A549 (cell line): ENCODE measurements at regions not wholly inside any gene's neighbourhood (a gene's known extent, or its start where the extent isn't known, plus 50 kb on each side); places are given as distances from the start of the nearest gene placed in this dataset.
A peak's percentile ranks its signal among the peaks of the same experiment; 100 is the strongest.

Experiments used
- ATAC-seq, 2 experiments: fragments of 200-7000 bp in 1 of 2; fragments of >200 bp in 1 of 2; cut with Nextera tagmentation in 1 of 2; cut with Tn5 transposase in 1 of 2; 3 replicates each; pipeline versions ENCODE4 v1.8.0 to v1.9.1; 2018 to 2020; ENCODE audit warnings: mild to moderate bottlenecking in 1 of 2, moderate library complexity in 1 of 2
- CTCF ChIA-PET: fragments of 300-600 bp; sonication (Branson Sonifier 250); formaldehyde crosslinking; extraction: SDS; loops from one replicate; lab custom pipeline; 2021; ENCODE audit warnings: antibody characterized with exemption, inconsistent platforms; lab: Yijun Ruan, JAX
- POLR2A ChIA-PET: fragments of 350-600 bp; formaldehyde crosslinking; extraction: SDS; loops from one replicate; lab custom pipeline; 2021; ENCODE audit warnings: antibody characterized with exemption, inconsistent platforms; lab: Yijun Ruan, JAX
- DNase-seq, 2 experiments: peaks; one replicate each; pipeline versions ENCODE4 v3.0.0 to v3.0.0-alpha.2; 2011 to 2016; ENCODE audit warnings: low read depth in 1 of 2, low spot score in 1 of 2
- FAIRE-seq: peaks from 2 replicates; lab custom pipeline; 2011; peaks lifted over from hg19 to GRCh38; lab: Jason Lieb, UNC
- H3K27ac ChIP-seq, 2 experiments: fragments of >200 bp; sonication (Bioruptor Twin); formaldehyde crosslinking; 3 replicates each; pipeline ENCODE4 v1.5.1; 2016 to 2017
- H3K4me1 ChIP-seq: fragments of >200 bp; sonication (Bioruptor Twin); formaldehyde crosslinking; 3 replicates; pipeline ENCODE4 v1.6.1; 2016
- H3K4me2 ChIP-seq: fragments of >200 bp; sonication (Bioruptor Twin); formaldehyde crosslinking; 3 replicates; pipeline ENCODE4 v1.6.1; 2016
- H3K4me3 ChIP-seq: fragments of >200 bp; sonication (Bioruptor Twin); formaldehyde crosslinking; 3 replicates; pipeline ENCODE4 v1.5.1; 2016
- H3K9me3 ChIP-seq: fragments of >200 bp; sonication (Bioruptor Twin); formaldehyde crosslinking; 3 replicates; pipeline ENCODE4 v1.6.1; 2016
- EHF ChIP-seq: fragments of 250-450 bp; sonication (Bioruptor Pico); IDR thresholded peaks from 2 replicates; pipeline ENCODE4 v1.5.0; 2020; ENCODE audit warnings: mild to moderate bottlenecking
- EHMT2 ChIP-seq: fragments of 200-600 bp; sonication (generic); IDR thresholded peaks from 2 replicates; pipeline ENCODE4 v1.6.1; 2016; ENCODE audit warnings: antibody characterized with exemption, low read depth, mild to moderate bottlenecking, moderate library complexity
- GATA3 ChIP-seq: IDR thresholded peaks from 2 replicates; pipeline ENCODE4 v1.6.1; 2012; ENCODE audit warnings: borderline replicate concordance
- HDAC2 ChIP-seq: fragments of 200-600 bp; sonication (generic); IDR thresholded peaks from 2 replicates; pipeline ENCODE4 v1.6.1; 2016
- KDM5A ChIP-seq: fragments of 200-600 bp; sonication (generic); IDR thresholded peaks from 2 replicates; pipeline ENCODE4 v1.6.1; 2016; ENCODE audit warnings: antibody characterized with exemption, mild to moderate bottlenecking
- MAFK ChIP-seq: fragments of 450-650 bp; IDR thresholded peaks from 2 replicates; pipeline ENCODE4 v1.6.1; 2014; ENCODE audit not compliant: partially characterized antibody
- NFE2L2 ChIP-seq: fragments of 150-350 bp; conservative IDR thresholded peaks from 2 replicates; pipeline ENCODE4 v1.6.1; 2014; ENCODE audit warnings: low read length
- RAD21 ChIP-seq, 2 experiments: fragments of >200 bp in 1 of 2; sonication (Bioruptor Twin) in 1 of 2; formaldehyde crosslinking in 1 of 2; IDR thresholded peaks in 1 of 2; conservative IDR thresholded peaks in 1 of 2; 2 replicates in 1 of 2; 3 replicates in 1 of 2; pipeline ENCODE4 v1.6.1; 2012 to 2018; ENCODE audit warnings: inconsistent platforms in 1 of 2
- RFX5 ChIP-seq: fragments of 450-650 bp; IDR thresholded peaks from 2 replicates; pipeline ENCODE4 v1.7.1; 2014; ENCODE audit warnings: antibody characterized with exemption, mild to moderate bottlenecking, moderate library complexity
- RNF2 ChIP-seq: fragments of 200-600 bp; sonication (generic); IDR thresholded peaks from 2 replicates; pipeline ENCODE4 v1.6.1; 2016; ENCODE audit warnings: low read depth, mild to moderate bottlenecking, antibody characterized with exemption, moderate library complexity, borderline replicate concordance
- SMC3 ChIP-seq: fragments of >200 bp; sonication (Bioruptor Twin); formaldehyde crosslinking; IDR thresholded peaks from 3 replicates; pipeline ENCODE4 v1.6.1; 2018; ENCODE audit warnings: inconsistent platforms
- SREBF2 ChIP-seq: fragments of 450-650 bp; IDR thresholded peaks from 2 replicates; pipeline ENCODE4 v1.6.1; 2014; ENCODE audit warnings: mild to moderate bottlenecking, moderate library complexity
- TFCP2L1 ChIP-seq: fragments of 250-450 bp; sonication (Bioruptor Pico); IDR thresholded peaks from 2 replicates; pipeline ENCODE4 v1.5.0; 2021; ENCODE audit warnings: mild to moderate bottlenecking
- ZFP36 ChIP-seq: fragments of 450-650 bp; IDR thresholded peaks from 2 replicates; pipeline ENCODE4 v1.6.1; 2014; ENCODE audit warnings: borderline replicate concordance; ENCODE audit not compliant: partially characterized antibody
- WGBS: methylation state at CpG from one replicate; pipeline ENCODE4 v1.1.6; 2017; ENCODE audit errors: missing lambda C conversion rate; 5-methylcytosine and 5-hydroxymethylcytosine counted together
- TF ChIP-seq, protein P1 (sequence below): fragments of >200 bp; sonication (Bioruptor Twin); formaldehyde crosslinking; IDR thresholded peaks from 3 replicates; pipeline ENCODE4 v1.5.1; 2016
- TF ChIP-seq, protein P2 (sequence below): fragments of 150-350 bp; IDR thresholded peaks from 2 replicates; pipeline ENCODE4 v1.6.1; 2014; ENCODE audit warnings: low read depth, mild to moderate bottlenecking, low read length
- TF ChIP-seq, protein P3 (sequence below): fragments of 250-450 bp; sonication (Bioruptor Pico); IDR thresholded peaks from 2 replicates; pipeline ENCODE4 v1.5.0; 2021; ENCODE audit warnings: mild to moderate bottlenecking, moderate library complexity, borderline replicate concordance
- TF ChIP-seq, protein P4 (sequence below): IDR thresholded peaks from 2 replicates; pipeline ENCODE4 v1.6.1; 2012
- TF ChIP-seq, protein P5 (sequence below): fragments of 200-600 bp; sonication (generic); IDR thresholded peaks from 2 replicates; pipeline ENCODE4 v1.6.1; 2016; ENCODE audit warnings: antibody characterized with exemption, mild to moderate bottlenecking, moderate library complexity
- TF ChIP-seq, protein P6 (sequence below): IDR thresholded peaks from 2 replicates; pipeline ENCODE4 v1.6.1; 2012; ENCODE audit warnings: low read depth, borderline replicate concordance

DNA sequence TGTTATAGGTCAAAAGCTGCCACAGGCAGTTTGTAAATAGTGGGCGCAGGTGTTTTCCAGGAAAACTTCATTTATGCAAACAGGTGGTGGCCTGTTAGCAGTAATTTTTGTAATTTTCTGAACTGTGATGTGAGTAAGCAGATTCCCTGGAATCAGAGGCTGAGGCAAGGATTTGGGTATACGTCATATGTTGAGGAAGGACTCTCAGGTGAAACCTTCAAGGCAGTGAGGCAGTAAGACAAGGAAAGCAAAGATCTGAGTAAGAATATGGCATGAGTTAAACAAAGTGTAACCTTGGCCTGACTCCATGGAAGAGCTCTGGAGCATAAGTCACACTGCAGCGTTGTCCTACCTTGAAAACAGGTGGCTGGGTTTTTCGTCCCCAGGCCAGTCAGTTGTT is 291.1 kb upstream of the BTBD3 start:
- ATAC-seq (0 out of 6 replicates have a peak, but pooled peaks of 1 of the 2 experiments have one; percentile 13), DNase-seq (no peak), FAIRE-seq (no peak)
- ChIA-PET CTCF (no interaction called here), POLR2A (no interaction called here)
- no peaks in the 10 kb centered on the region for H3K4me1 ChIP-seq
- no peak overlapping the region for H3K4me2 ChIP-seq
- H3K27ac ChIP-seq = no peak overlapping the region
- TF ChIP-seq MAFK = no peak
- no peak for TF ChIP-seq RAD21 (conservative IDR thresholded peaks at IDR 0.05 in 1 of 2, IDR thresholded peaks at IDR 0.05 in 1 of 2)
- TF ChIP-seq, protein P1, sequence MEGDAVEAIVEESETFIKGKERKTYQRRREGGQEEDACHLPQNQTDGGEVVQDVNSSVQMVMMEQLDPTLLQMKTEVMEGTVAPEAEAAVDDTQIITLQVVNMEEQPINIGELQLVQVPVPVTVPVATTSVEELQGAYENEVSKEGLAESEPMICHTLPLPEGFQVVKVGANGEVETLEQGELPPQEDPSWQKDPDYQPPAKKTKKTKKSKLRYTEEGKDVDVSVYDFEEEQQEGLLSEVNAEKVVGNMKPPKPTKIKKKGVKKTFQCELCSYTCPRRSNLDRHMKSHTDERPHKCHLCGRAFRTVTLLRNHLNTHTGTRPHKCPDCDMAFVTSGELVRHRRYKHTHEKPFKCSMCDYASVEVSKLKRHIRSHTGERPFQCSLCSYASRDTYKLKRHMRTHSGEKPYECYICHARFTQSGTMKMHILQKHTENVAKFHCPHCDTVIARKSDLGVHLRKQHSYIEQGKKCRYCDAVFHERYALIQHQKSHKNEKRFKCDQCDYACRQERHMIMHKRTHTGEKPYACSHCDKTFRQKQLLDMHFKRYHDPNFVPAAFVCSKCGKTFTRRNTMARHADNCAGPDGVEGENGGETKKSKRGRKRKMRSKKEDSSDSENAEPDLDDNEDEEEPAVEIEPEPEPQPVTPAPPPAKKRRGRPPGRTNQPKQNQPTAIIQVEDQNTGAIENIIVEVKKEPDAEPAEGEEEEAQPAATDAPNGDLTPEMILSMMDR = no peak
- TF ChIP-seq, protein P2, sequence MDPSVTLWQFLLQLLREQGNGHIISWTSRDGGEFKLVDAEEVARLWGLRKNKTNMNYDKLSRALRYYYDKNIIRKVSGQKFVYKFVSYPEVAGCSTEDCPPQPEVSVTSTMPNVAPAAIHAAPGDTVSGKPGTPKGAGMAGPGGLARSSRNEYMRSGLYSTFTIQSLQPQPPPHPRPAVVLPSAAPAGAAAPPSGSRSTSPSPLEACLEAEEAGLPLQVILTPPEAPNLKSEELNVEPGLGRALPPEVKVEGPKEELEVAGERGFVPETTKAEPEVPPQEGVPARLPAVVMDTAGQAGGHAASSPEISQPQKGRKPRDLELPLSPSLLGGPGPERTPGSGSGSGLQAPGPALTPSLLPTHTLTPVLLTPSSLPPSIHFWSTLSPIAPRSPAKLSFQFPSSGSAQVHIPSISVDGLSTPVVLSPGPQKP = no peak
- no peak for TF ChIP-seq RFX5
- no peak for TF ChIP-seq ZFP36
- TF ChIP-seq, protein P3, sequence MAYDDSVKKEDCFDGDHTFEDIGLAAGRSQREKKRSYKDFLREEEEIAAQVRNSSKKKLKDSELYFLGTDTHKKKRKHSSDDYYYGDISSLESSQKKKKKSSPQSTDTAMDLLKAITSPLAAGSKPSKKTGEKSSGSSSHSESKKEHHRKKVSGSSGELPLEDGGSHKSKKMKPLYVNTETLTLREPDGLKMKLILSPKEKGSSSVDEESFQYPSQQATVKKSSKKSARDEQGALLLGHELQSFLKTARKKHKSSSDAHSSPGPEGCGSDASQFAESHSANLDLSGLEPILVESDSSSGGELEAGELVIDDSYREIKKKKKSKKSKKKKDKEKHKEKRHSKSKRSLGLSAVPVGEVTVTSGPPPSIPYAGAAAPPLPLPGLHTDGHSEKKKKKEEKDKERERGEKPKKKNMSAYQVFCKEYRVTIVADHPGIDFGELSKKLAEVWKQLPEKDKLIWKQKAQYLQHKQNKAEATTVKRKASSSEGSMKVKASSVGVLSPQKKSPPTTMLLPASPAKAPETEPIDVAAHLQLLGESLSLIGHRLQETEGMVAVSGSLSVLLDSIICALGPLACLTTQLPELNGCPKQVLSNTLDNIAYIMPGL (CRISPR knock-in tag) = no peak
- TF ChIP-seq KDM5A = no peak
- TF ChIP-seq NFE2L2 = no peak
- TF ChIP-seq HDAC2 = no peak
- TF ChIP-seq SREBF2 = no peak
- TF ChIP-seq EHF (CRISPR knock-in tag) = no peak
- no peak for TF ChIP-seq EHMT2
- no peak for TF ChIP-seq SMC3
- TF ChIP-seq, protein P4, sequence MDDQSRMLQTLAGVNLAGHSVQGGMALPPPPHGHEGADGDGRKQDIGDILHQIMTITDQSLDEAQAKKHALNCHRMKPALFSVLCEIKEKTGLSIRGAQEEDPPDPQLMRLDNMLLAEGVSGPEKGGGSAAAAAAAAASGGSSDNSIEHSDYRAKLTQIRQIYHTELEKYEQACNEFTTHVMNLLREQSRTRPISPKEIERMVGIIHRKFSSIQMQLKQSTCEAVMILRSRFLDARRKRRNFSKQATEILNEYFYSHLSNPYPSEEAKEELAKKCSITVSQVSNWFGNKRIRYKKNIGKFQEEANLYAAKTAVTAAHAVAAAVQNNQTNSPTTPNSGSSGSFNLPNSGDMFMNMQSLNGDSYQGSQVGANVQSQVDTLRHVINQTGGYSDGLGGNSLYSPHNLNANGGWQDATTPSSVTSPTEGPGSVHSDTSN = no peak
- TF ChIP-seq, protein P5, sequence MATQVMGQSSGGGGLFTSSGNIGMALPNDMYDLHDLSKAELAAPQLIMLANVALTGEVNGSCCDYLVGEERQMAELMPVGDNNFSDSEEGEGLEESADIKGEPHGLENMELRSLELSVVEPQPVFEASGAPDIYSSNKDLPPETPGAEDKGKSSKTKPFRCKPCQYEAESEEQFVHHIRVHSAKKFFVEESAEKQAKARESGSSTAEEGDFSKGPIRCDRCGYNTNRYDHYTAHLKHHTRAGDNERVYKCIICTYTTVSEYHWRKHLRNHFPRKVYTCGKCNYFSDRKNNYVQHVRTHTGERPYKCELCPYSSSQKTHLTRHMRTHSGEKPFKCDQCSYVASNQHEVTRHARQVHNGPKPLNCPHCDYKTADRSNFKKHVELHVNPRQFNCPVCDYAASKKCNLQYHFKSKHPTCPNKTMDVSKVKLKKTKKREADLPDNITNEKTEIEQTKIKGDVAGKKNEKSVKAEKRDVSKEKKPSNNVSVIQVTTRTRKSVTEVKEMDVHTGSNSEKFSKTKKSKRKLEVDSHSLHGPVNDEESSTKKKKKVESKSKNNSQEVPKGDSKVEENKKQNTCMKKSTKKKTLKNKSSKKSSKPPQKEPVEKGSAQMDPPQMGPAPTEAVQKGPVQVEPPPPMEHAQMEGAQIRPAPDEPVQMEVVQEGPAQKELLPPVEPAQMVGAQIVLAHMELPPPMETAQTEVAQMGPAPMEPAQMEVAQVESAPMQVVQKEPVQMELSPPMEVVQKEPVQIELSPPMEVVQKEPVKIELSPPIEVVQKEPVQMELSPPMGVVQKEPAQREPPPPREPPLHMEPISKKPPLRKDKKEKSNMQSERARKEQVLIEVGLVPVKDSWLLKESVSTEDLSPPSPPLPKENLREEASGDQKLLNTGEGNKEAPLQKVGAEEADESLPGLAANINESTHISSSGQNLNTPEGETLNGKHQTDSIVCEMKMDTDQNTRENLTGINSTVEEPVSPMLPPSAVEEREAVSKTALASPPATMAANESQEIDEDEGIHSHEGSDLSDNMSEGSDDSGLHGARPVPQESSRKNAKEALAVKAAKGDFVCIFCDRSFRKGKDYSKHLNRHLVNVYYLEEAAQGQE = no peak
- TF ChIP-seq, protein P6, sequence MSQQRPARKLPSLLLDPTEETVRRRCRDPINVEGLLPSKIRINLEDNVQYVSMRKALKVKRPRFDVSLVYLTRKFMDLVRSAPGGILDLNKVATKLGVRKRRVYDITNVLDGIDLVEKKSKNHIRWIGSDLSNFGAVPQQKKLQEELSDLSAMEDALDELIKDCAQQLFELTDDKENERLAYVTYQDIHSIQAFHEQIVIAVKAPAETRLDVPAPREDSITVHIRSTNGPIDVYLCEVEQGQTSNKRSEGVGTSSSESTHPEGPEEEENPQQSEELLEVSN = no peak
- no peak for TF ChIP-seq RNF2
- TF ChIP-seq TFCP2L1 (CRISPR knock-in tag) = no peak
- TF ChIP-seq GATA3 = no peak
- H3K9me3 ChIP-seq = no peaks in the 10 kb centered on the region
- WGBS = 24% methylated on average over 4 of the region's 4 CpGs
- no peak overlapping the region for H3K4me3 ChIP-seq
